ENCODE measurements at regions not wholly inside any gene's neighbourhood (a gene's known extent, or its start where the extent isn't known, plus 50 kb on each side); places are given as distances from the start of the nearest gene placed in this dataset.

GRCh38 chr10:28363376-28363775 is 60.5 kb upstream of the MPP7 start:
- TF ChIP-seq, protein P1, sequence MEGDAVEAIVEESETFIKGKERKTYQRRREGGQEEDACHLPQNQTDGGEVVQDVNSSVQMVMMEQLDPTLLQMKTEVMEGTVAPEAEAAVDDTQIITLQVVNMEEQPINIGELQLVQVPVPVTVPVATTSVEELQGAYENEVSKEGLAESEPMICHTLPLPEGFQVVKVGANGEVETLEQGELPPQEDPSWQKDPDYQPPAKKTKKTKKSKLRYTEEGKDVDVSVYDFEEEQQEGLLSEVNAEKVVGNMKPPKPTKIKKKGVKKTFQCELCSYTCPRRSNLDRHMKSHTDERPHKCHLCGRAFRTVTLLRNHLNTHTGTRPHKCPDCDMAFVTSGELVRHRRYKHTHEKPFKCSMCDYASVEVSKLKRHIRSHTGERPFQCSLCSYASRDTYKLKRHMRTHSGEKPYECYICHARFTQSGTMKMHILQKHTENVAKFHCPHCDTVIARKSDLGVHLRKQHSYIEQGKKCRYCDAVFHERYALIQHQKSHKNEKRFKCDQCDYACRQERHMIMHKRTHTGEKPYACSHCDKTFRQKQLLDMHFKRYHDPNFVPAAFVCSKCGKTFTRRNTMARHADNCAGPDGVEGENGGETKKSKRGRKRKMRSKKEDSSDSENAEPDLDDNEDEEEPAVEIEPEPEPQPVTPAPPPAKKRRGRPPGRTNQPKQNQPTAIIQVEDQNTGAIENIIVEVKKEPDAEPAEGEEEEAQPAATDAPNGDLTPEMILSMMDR (IDR thresholded peaks at IDR 0.05; ENCODE audit: borderline replicate concordance, extremely low read depth, low read length, poor library complexity, severe bottlenecking), result no peak
- no peak for TF ChIP-seq EZH2 (IDR thresholded peaks at IDR 0.05; ENCODE audit: borderline replicate concordance, low read depth, low read length, severe bottlenecking)

Measured in DND-41 (cell line).